ENCODE measurements at regions not wholly inside any gene's neighbourhood (a gene's known extent, or its start where the extent isn't known, plus 50 kb on each side); places are given as distances from the start of the nearest gene placed in this dataset.

- H3K27me3 ChIP-seq = peaks cover 0 to 8% (median 0%) of the 10 kb centered on the region in 9 donors
- WGBS, 4 donors = 72 to 79% (median 76%) methylated on average over 6 of the region's 6 CpGs
Measured at GRCh38 chr10:125262920-125263319, 102.6 kb upstream of the CTBP2 start.

GRCh38 chr10:125262409-125262808 is 102.0 kb upstream of the CTBP2 start:
- WGBS, 4 donors = 83 to 89% (median 86%) methylated on average over 6 of the region's 6 CpGs
- no peak for ATAC-seq
- intact Hi-C loops (cut with DNase I) = no loop called here
- H3K4me3 ChIP-seq = no peak overlapping the region
- TF ChIP-seq, protein P1, sequence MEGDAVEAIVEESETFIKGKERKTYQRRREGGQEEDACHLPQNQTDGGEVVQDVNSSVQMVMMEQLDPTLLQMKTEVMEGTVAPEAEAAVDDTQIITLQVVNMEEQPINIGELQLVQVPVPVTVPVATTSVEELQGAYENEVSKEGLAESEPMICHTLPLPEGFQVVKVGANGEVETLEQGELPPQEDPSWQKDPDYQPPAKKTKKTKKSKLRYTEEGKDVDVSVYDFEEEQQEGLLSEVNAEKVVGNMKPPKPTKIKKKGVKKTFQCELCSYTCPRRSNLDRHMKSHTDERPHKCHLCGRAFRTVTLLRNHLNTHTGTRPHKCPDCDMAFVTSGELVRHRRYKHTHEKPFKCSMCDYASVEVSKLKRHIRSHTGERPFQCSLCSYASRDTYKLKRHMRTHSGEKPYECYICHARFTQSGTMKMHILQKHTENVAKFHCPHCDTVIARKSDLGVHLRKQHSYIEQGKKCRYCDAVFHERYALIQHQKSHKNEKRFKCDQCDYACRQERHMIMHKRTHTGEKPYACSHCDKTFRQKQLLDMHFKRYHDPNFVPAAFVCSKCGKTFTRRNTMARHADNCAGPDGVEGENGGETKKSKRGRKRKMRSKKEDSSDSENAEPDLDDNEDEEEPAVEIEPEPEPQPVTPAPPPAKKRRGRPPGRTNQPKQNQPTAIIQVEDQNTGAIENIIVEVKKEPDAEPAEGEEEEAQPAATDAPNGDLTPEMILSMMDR (IDR thresholded peaks at IDR 0.05) = no peak
- no peak for TF ChIP-seq POLR2A (IDR thresholded peaks at IDR 0.05)
- no peaks in the 10 kb centered on the region for H3K9me3 ChIP-seq
- no peak for DNase-seq
- no peaks in the 10 kb centered on the region for H3K36me3 ChIP-seq
- H3K27ac ChIP-seq = no peak overlapping the region
- peaks cover 0 to 8% (median 0%) of the 10 kb centered on the region in 9 donors for H3K27me3 ChIP-seq
- no peaks in the 10 kb centered on the region for H3K4me1 ChIP-seq

More at GRCh38 chr10:125262920-125263319, 102.6 kb upstream of the CTBP2 start:
- Histone ChIP-seq H3K27ac (no peak overlapping the region), H3K4me3 (no peak overlapping the region), H3K4me1 (no peaks in the 10 kb centered on the region), H3K36me3 (no peaks in the 10 kb centered on the region), H3K9me3 (no peaks in the 10 kb centered on the region)
- ATAC-seq (no peak), DNase-seq (no peak)
- intact Hi-C loops (cut with DNase I) = no loop called here
- no peak for TF ChIP-seq POLR2A (IDR thresholded peaks at IDR 0.05)
- TF ChIP-seq, protein P1 (IDR thresholded peaks at IDR 0.05) = no peak

GRCh38 chr10:125261491-125262186 is 101.3 kb upstream of the CTBP2 start:
- TF ChIP-seq, protein P1 (IDR thresholded peaks at IDR 0.05) = no peak
- no peak for TF ChIP-seq POLR2A (IDR thresholded peaks at IDR 0.05)
- no peak for ATAC-seq

GRCh38 chr10:125260260-125260659 is 99.9 kb upstream of the CTBP2 start:
- 88 to 92% (median 89%) methylated on average over 9 of the region's 9 CpGs for WGBS, 4 donors
- TF ChIP-seq, protein P1 (IDR thresholded peaks at IDR 0.05) = no peak
- no peak for TF ChIP-seq POLR2A (IDR thresholded peaks at IDR 0.05)
- DNase-seq = no peak
- Histone ChIP-seq H3K4me3 (no peak overlapping the region), H3K4me1 (no peaks in the 10 kb centered on the region), H3K27ac (no peak overlapping the region), H3K27me3 (peaks cover 0 to 8% (median 0%) of the 10 kb centered on the region in 9 donors), H3K9me3 (no peaks in the 10 kb centered on the region), H3K36me3 (no peaks in the 10 kb centered on the region)
- intact Hi-C loops (cut with DNase I) = no loop called here
- no peak for ATAC-seq

More at GRCh38 chr10:125261491-125262186, 101.3 kb upstream of the CTBP2 start:
- H3K9me3 ChIP-seq = no peaks in the 10 kb centered on the region
- no peaks in the 10 kb centered on the region for H3K36me3 ChIP-seq
- 76 to 79% (median 78%) methylated on average over 6 of the region's 6 CpGs for WGBS, 4 donors
- H3K27ac ChIP-seq = no peak overlapping the region
- no peak overlapping the region for H3K4me3 ChIP-seq
- intact Hi-C loops (cut with DNase I) = no loop called here
- H3K4me1 ChIP-seq = no peaks in the 10 kb centered on the region
- H3K27me3 ChIP-seq = peaks cover 0 to 8% (median 0%) of the 10 kb centered on the region in 9 donors
- DNase-seq = no peak
